Adrenal gland (tissue), 5 donors: ENCODE measurements at regions not wholly inside any gene's neighbourhood (a gene's known extent, or its start where the extent isn't known, plus 50 kb on each side); places are given as distances from the start of the nearest gene placed in this dataset.

Experiments used
- CTCF ChIP-seq, 6 experiments: fragments of 450-650 bp in 4 of 6; fragments of 200-600 bp in 2 of 6; sonication (generic) in 1 of 6; IDR thresholded peaks; 1 replicate in 5 of 6; 2 replicates in 1 of 6; pipeline versions ENCODE4 v1.5.1 to v1.8.0; 2016 to 2021; ENCODE audit warnings: antibody characterized with exemption in 6 of 6, mild to moderate bottlenecking in 2 of 6, moderate library complexity in 1 of 6
- POLR2A ChIP-seq, 2 donors: fragments of 450-650 bp; IDR thresholded peaks; one replicate each; pipeline ENCODE4 v1.6.1; 2017; ENCODE audit warnings: antibody characterized with exemption in 2 of 2, mild to moderate bottlenecking in 2 of 2, moderate library complexity in 1 of 2
- donor health status: DM: no; HTN: no; CAD: no.

- no peak for TF ChIP-seq CTCF (IDR thresholded peaks at IDR 0.05)
- no peak for TF ChIP-seq POLR2A (IDR thresholded peaks at IDR 0.05)
Observed at GRCh38 chr12:90299666-90300065, 591.0 kb upstream of the ATP2B1 start.
